GM23338 (cell line): ENCODE measurements at regions not wholly inside any gene's neighbourhood (a gene's known extent, or its start where the extent isn't known, plus 50 kb on each side); places are given as distances from the start of the nearest gene placed in this dataset.

Source experiments
- ATAC-seq: fragments of 200-7000 bp; cut with Tn5 transposase; 3 replicates; pipeline ENCODE4 v1.9.1; 2020
- DNase-seq: peaks from one replicate; pipeline ENCODE4 v3.0.0-alpha.2; 2015; ENCODE audit warnings: low spot score
- H2AFZ ChIP-seq: fragments of 200-600 bp; sonication (generic); 2 replicates; pipeline ENCODE4 v1.8.0; 2016; ENCODE audit warnings: antibody characterized with exemption, mild to moderate bottlenecking, moderate library complexity
- H3F3A ChIP-seq: fragments of 200-600 bp; sonication (generic); replicated peaks from 2 replicates; pipeline ENCODE4 v1.8.0; 2017; ENCODE audit warnings: antibody characterized with exemption, mixed run types, low read depth
- H3K27ac ChIP-seq: fragments of 200-600 bp; sonication (generic); 2 replicates; pipeline ENCODE4 v1.6.1; 2016; ENCODE audit warnings: low read depth
- H3K27me3 ChIP-seq: fragments of 200-600 bp; sonication (generic); 2 replicates; pipeline ENCODE4 v1.8.0; 2016; ENCODE audit warnings: mild to moderate bottlenecking, mixed run types, moderate library complexity; ENCODE audit not compliant: insufficient read depth
- H3K36me3 ChIP-seq: fragments of 200-600 bp; sonication (generic); 2 replicates; pipeline ENCODE4 v1.8.0; 2016; ENCODE audit warnings: mild to moderate bottlenecking; ENCODE audit not compliant: insufficient read depth
- H3K4me1 ChIP-seq: fragments of 200-600 bp; sonication (generic); 2 replicates; pipeline ENCODE4 v1.8.0; 2016; ENCODE audit warnings: mild to moderate bottlenecking, moderate library complexity; ENCODE audit not compliant: insufficient read depth
- H3K4me2 ChIP-seq: fragments of 200-600 bp; sonication (generic); 2 replicates; pipeline ENCODE4 v1.7.1; 2017; ENCODE audit warnings: mixed run types
- H3K4me3 ChIP-seq: fragments of 200-600 bp; sonication (generic); 2 replicates; pipeline ENCODE4 v1.6.1; 2016; ENCODE audit warnings: mixed run types
- H3K79me2 ChIP-seq: fragments of 200-600 bp; sonication (generic); replicated peaks from 2 replicates; pipeline ENCODE4 v1.8.0; 2017; ENCODE audit warnings: mild to moderate bottlenecking; ENCODE audit not compliant: insufficient read depth
- H3K9me2 ChIP-seq: fragments of 200-600 bp; sonication (generic); 2 replicates; pipeline ENCODE4 v1.8.0; 2017; ENCODE audit not compliant: insufficient read depth
- H4K20me1 ChIP-seq: fragments of 200-600 bp; sonication (generic); replicated peaks from 2 replicates; pipeline ENCODE4 v1.8.0; 2017; ENCODE audit warnings: mild to moderate bottlenecking; ENCODE audit not compliant: insufficient read depth
- H3K27ac Mint-ChIP-seq: 2 replicates; pipeline ENCODE4 v1.8.0; 2020; ENCODE audit warnings: inconsistent platforms, mild to moderate bottlenecking, moderate library complexity, mixed read lengths
- H3K27me3 Mint-ChIP-seq: 3 replicates; pipeline ENCODE4 v1.8.0; 2022; ENCODE audit warnings: low read depth, mild to moderate bottlenecking, moderate library complexity, mixed read lengths, inconsistent platforms; ENCODE audit not compliant: insufficient read depth, poor library complexity
- H3K36me3 Mint-ChIP-seq: 3 replicates; pipeline ENCODE4 v1.8.0; 2021; ENCODE audit warnings: low read depth, mild to moderate bottlenecking, inconsistent platforms, moderate library complexity, mixed read lengths
- H3K4me1 Mint-ChIP-seq: 3 replicates; pipeline ENCODE4 v1.8.0; 2020; ENCODE audit warnings: mild to moderate bottlenecking, inconsistent platforms, mixed read lengths
- H3K4me3 Mint-ChIP-seq: 3 replicates; pipeline ENCODE4 v1.8.0; 2021; ENCODE audit warnings: moderate library complexity, mild to moderate bottlenecking, inconsistent platforms, mixed read lengths
- H3K9me3 Mint-ChIP-seq: 3 replicates; pipeline ENCODE4 v1.8.0; 2020; ENCODE audit warnings: moderate library complexity, mild to moderate bottlenecking, inconsistent platforms, mixed read lengths
- CREB1 ChIP-seq: fragments of 250-450 bp; sonication (Bioruptor Pico); IDR thresholded peaks from 2 replicates; pipeline ENCODE4 v1.5.0; 2020; ENCODE audit warnings: low read depth, mild to moderate bottlenecking, moderate library complexity
- EZH2 ChIP-seq: fragments of 200-600 bp; sonication (generic); IDR thresholded peaks from one replicate; pipeline ENCODE4 v1.8.0; 2017; ENCODE audit warnings: antibody characterized with exemption, mild to moderate bottlenecking, low read depth; ENCODE audit not compliant: unreplicated experiment
- NANOG ChIP-seq: IDR thresholded peaks from 2 replicates; pipeline ENCODE4 v1.6.1; 2016; ENCODE audit warnings: antibody characterized with exemption, borderline replicate concordance
- POLR2AphosphoS5 ChIP-seq: IDR thresholded peaks from 2 replicates; pipeline ENCODE4 v1.6.1; 2016; ENCODE audit warnings: antibody characterized with exemption, low read depth
- STAT1 ChIP-seq: IDR thresholded peaks from one replicate; pipeline ENCODE4 v1.6.1; 2016; ENCODE audit warnings: antibody characterized with exemption; ENCODE audit not compliant: unreplicated experiment
- ZNF114 ChIP-seq: fragments of 250-450 bp; sonication (Bioruptor Pico); IDR thresholded peaks from 2 replicates; pipeline ENCODE4 v1.5.0; 2020; ENCODE audit warnings: mild to moderate bottlenecking, moderate library complexity
- ZNF331 ChIP-seq: fragments of 250-450 bp; sonication (Bioruptor Pico); IDR thresholded peaks from 2 replicates; pipeline ENCODE4 v1.5.0; 2020; ENCODE audit warnings: low read depth, mild to moderate bottlenecking, moderate library complexity
- TF ChIP-seq, protein P1 (sequence below), 2 experiments: fragments of 200-600 bp in 1 of 2; sonication (generic) in 1 of 2; conservative IDR thresholded peaks; 2 replicates each; pipeline versions ENCODE4 v1.5.1 to v1.6.1; 2016 to 2017; ENCODE audit warnings: antibody characterized with exemption in 2 of 2, low read depth in 2 of 2, mild to moderate bottlenecking in 2 of 2, moderate library complexity in 1 of 2
- TF ChIP-seq, protein P2 (sequence below): IDR thresholded peaks from 2 replicates; pipeline ENCODE4 v1.6.1; 2016; ENCODE audit warnings: antibody characterized with exemption
- TF ChIP-seq, protein P3 (sequence below): IDR thresholded peaks from one replicate; pipeline ENCODE4 v1.6.1; 2018; ENCODE audit warnings: antibody characterized with exemption; ENCODE audit not compliant: unreplicated experiment

DNA sequence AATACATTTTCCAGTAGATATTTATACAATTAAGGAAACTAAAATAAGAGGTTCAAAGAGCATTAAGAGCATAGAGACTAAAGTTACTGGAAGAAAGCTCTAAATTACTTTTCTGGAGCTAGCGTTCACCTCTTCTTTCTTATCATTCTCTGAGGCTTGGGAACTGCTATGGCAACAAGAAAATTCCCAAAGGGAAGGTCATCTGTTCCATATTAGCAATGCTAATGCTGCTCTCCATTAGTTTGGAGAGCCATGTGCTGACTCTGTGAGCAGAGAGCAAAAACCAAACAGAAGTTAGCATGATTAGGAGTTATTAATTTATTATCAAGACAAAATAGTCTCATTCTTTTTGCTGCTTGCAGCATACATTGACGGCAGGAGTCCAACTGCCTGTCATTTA is 143.1 kb upstream of the SLC16A7 start:
- no peak overlapping the region for H3K27ac Mint-ChIP-seq
- H3K9me2 ChIP-seq, result no peaks in the 10 kb centered on the region

DNA sequence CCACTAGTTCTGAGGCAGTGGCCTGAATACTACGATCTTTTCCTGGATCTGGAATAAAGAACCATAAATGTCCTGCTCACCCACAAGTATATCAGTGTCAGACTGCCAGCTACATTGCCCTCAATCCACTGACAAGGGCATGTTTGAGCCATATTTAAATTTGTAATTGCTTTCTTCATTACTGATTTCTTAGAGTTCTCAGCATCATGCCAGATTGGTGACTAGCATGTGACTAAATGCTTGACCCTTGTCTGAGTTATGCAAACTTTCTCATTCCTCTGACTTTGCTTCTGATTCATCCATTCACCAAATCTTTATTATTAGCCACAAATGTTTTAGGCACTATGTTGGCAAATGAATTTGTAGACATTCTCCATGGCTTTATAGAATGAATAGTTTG is 143.6 kb upstream of the SLC16A7 start:
- H3K36me3 ChIP-seq, result no peaks in the 10 kb centered on the region
- H3K27ac ChIP-seq, result no peak overlapping the region
- DNase-seq, result no peak
- H3K9me3 Mint-ChIP-seq, result no peaks in the 10 kb centered on the region
- no peaks in the 10 kb centered on the region for H3K27me3 Mint-ChIP-seq
- H3K4me2 ChIP-seq, result no peak overlapping the region
- H3K4me1 ChIP-seq, result peaks cover 9% of the 10 kb centered on the region; the same call in 1 of the 2 replicates
- H4K20me1 ChIP-seq, result no peaks in the 10 kb centered on the region
- H2AFZ ChIP-seq, result no peak overlapping the region
- no peak overlapping the region for H3K27ac Mint-ChIP-seq
- H3K9me2 ChIP-seq, result no peaks in the 10 kb centered on the region
- H3K36me3 Mint-ChIP-seq, result no peaks in the 10 kb centered on the region
- ATAC-seq, result no peak
- H3K4me1 Mint-ChIP-seq, result peaks cover 9% of the 10 kb centered on the region
- no peaks in the 10 kb centered on the region for H3F3A ChIP-seq
- no peaks in the 10 kb centered on the region for H3K79me2 ChIP-seq
- H3K27me3 ChIP-seq, result no peaks in the 10 kb centered on the region
- H3K4me3 ChIP-seq, result no peak overlapping the region
- no peak overlapping the region for H3K4me3 Mint-ChIP-seq
- TF ChIP-seq, protein P1, sequence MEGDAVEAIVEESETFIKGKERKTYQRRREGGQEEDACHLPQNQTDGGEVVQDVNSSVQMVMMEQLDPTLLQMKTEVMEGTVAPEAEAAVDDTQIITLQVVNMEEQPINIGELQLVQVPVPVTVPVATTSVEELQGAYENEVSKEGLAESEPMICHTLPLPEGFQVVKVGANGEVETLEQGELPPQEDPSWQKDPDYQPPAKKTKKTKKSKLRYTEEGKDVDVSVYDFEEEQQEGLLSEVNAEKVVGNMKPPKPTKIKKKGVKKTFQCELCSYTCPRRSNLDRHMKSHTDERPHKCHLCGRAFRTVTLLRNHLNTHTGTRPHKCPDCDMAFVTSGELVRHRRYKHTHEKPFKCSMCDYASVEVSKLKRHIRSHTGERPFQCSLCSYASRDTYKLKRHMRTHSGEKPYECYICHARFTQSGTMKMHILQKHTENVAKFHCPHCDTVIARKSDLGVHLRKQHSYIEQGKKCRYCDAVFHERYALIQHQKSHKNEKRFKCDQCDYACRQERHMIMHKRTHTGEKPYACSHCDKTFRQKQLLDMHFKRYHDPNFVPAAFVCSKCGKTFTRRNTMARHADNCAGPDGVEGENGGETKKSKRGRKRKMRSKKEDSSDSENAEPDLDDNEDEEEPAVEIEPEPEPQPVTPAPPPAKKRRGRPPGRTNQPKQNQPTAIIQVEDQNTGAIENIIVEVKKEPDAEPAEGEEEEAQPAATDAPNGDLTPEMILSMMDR (conservative IDR thresholded peaks at IDR 0.05; ENCODE audit: low read depth in 2 of 2), result no peak
- TF ChIP-seq ZNF331 (CRISPR knock-in tag) (no peak), ZNF114 (CRISPR knock-in tag) (no peak), STAT1 (no peak), POLR2AphosphoS5 (no peak), EZH2 (no peak), NANOG (no peak), CREB1 (CRISPR knock-in tag) (no peak)
- TF ChIP-seq, protein P2, sequence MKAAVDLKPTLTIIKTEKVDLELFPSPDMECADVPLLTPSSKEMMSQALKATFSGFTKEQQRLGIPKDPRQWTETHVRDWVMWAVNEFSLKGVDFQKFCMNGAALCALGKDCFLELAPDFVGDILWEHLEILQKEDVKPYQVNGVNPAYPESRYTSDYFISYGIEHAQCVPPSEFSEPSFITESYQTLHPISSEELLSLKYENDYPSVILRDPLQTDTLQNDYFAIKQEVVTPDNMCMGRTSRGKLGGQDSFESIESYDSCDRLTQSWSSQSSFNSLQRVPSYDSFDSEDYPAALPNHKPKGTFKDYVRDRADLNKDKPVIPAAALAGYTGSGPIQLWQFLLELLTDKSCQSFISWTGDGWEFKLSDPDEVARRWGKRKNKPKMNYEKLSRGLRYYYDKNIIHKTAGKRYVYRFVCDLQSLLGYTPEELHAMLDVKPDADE, result no peak

More for the DNA sequence above, 143.1 kb upstream of the SLC16A7 start:
- Mint-ChIP-seq H3K4me3 (no peak overlapping the region), H3K9me3 (no peaks in the 10 kb centered on the region), H3K36me3 (no peaks in the 10 kb centered on the region), H3K27me3 (no peaks in the 10 kb centered on the region), H3K4me1 (peaks cover 7% of the 10 kb centered on the region)
- TF ChIP-seq, protein P3, sequence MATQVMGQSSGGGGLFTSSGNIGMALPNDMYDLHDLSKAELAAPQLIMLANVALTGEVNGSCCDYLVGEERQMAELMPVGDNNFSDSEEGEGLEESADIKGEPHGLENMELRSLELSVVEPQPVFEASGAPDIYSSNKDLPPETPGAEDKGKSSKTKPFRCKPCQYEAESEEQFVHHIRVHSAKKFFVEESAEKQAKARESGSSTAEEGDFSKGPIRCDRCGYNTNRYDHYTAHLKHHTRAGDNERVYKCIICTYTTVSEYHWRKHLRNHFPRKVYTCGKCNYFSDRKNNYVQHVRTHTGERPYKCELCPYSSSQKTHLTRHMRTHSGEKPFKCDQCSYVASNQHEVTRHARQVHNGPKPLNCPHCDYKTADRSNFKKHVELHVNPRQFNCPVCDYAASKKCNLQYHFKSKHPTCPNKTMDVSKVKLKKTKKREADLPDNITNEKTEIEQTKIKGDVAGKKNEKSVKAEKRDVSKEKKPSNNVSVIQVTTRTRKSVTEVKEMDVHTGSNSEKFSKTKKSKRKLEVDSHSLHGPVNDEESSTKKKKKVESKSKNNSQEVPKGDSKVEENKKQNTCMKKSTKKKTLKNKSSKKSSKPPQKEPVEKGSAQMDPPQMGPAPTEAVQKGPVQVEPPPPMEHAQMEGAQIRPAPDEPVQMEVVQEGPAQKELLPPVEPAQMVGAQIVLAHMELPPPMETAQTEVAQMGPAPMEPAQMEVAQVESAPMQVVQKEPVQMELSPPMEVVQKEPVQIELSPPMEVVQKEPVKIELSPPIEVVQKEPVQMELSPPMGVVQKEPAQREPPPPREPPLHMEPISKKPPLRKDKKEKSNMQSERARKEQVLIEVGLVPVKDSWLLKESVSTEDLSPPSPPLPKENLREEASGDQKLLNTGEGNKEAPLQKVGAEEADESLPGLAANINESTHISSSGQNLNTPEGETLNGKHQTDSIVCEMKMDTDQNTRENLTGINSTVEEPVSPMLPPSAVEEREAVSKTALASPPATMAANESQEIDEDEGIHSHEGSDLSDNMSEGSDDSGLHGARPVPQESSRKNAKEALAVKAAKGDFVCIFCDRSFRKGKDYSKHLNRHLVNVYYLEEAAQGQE, result no peak
- Histone ChIP-seq H3F3A (no peaks in the 10 kb centered on the region), H4K20me1 (no peaks in the 10 kb centered on the region), H3K27ac (no peak overlapping the region), H2AFZ (no peak overlapping the region), H3K4me2 (no peak overlapping the region), H3K4me3 (no peak overlapping the region), H3K36me3 (no peaks in the 10 kb centered on the region), H3K27me3 (no peaks in the 10 kb centered on the region), H3K79me2 (no peaks in the 10 kb centered on the region), H3K4me1 (peaks cover 9% of the 10 kb centered on the region; the same call in 1 of the 2 replicates)
- ATAC-seq, result no peak
- DNase-seq, result no peak
